H1 (cell line): ENCODE measurements at regions not wholly inside any gene's neighbourhood (a gene's known extent, or its start where the extent isn't known, plus 50 kb on each side); places are given as distances from the start of the nearest gene placed in this dataset.

Source experiments
- CTCF ChIA-PET: fragments of 300-600 bp; sonication (Branson Sonifier 250); formaldehyde crosslinking; loops from one replicate; lab custom pipeline; 2021; ENCODE audit not compliant: partially characterized antibody; lab: Charles Lee
- POLR2A ChIA-PET: fragments of 300-600 bp; sonication (Branson Sonifier 250); formaldehyde crosslinking; loops from one replicate; lab custom pipeline; 2021; ENCODE audit warnings: inconsistent platforms; ENCODE audit not compliant: partially characterized antibody; lab: Charles Lee
- DNase-seq, 2 experiments: peaks; one replicate each; pipeline versions ENCODE4 v3.0.0 to v3.0.0-alpha.2; 2010 to 2022; ENCODE audit warnings: low spot score in 2 of 2, low read depth in 1 of 2, mixed read lengths in 1 of 2
- FAIRE-seq: peaks from 2 replicates; lab custom pipeline; 2011; peaks lifted over from hg19 to GRCh38; lab: Jason Lieb, UNC
- H2AFZ ChIP-seq: 2 replicates; pipeline ENCODE4 v1.8.1; 2012; ENCODE audit warnings: low read length, inconsistent platforms
- H2AK5ac ChIP-seq: 2 replicates; pipeline ENCODE4 v1.6.1; 2013; ENCODE audit warnings: low read depth, low read length
- H2BK120ac ChIP-seq: replicated peaks from 2 replicates; pipeline ENCODE3; 2013; ENCODE audit warnings: low read depth, low read length, inconsistent platforms
- H2BK12ac ChIP-seq: 2 replicates; pipeline ENCODE4 v1.6.1; 2013; ENCODE audit warnings: low read depth, low read length
- H2BK15ac ChIP-seq: 2 replicates; pipeline ENCODE4 v1.6.1; 2013; ENCODE audit warnings: low read length
- H2BK20ac ChIP-seq: 2 replicates; pipeline ENCODE4 v1.6.1; 2013; ENCODE audit warnings: low read length
- H2BK5ac ChIP-seq: 2 replicates; pipeline ENCODE4 v1.6.1; 2013; ENCODE audit warnings: low read depth, low read length
- H3K14ac ChIP-seq: 2 replicates; pipeline ENCODE4 v1.6.1; 2013; ENCODE audit warnings: inconsistent platforms; ENCODE audit not compliant: insufficient read length
- H3K18ac ChIP-seq: 2 replicates; pipeline ENCODE4 v1.6.1; 2013; ENCODE audit warnings: low read length; ENCODE audit errors: extremely low read depth
- H3K23ac ChIP-seq: 2 replicates; pipeline ENCODE4 v1.6.1; 2013; ENCODE audit warnings: inconsistent platforms; ENCODE audit not compliant: insufficient read length
- H3K23me2 ChIP-seq: 2 replicates; pipeline ENCODE4 v1.6.1; 2013; ENCODE audit warnings: low read depth, low read length
- H3K27ac ChIP-seq: 2 replicates; pipeline ENCODE4 v1.6.1; 2011; ENCODE audit warnings: low read depth, low read length, inconsistent platforms
- H3K27me3 ChIP-seq, 4 experiments: replicated peaks in 1 of 4; 1 replicate in 1 of 4; 2 replicates in 3 of 4; pipeline versions ENCODE4 v1.6.1 to v1.8.1; 2011 to 2013; ENCODE audit warnings: low read length in 3 of 4, mild to moderate bottlenecking in 3 of 4, inconsistent platforms in 2 of 4, mixed read lengths in 2 of 4, moderate library complexity in 1 of 4; ENCODE audit not compliant: control insufficient read depth in 3 of 4, insufficient read depth in 3 of 4; ENCODE audit errors: extremely low read depth in 1 of 4
- H3K36me3 ChIP-seq, 4 experiments: 2 replicates each; pipeline versions ENCODE4 v1.6.1 to v1.8.1; 2011 to 2013; ENCODE audit warnings: mild to moderate bottlenecking in 4 of 4, low read length in 3 of 4, moderate library complexity in 2 of 4, control low read depth in 1 of 4, inconsistent platforms in 1 of 4; ENCODE audit not compliant: insufficient read depth in 4 of 4, control insufficient read depth in 2 of 4
- H3K4ac ChIP-seq: replicated peaks from 2 replicates; pipeline ENCODE3; 2013; ENCODE audit warnings: low read length, low read depth, mixed read lengths, inconsistent platforms; ENCODE audit not compliant: insufficient read length
- H3K4me1 ChIP-seq, 4 experiments: replicated peaks in 1 of 4; 1 replicate in 1 of 4; 2 replicates in 3 of 4; pipeline versions ENCODE4 v1.6.1 to v1.8.1; 2011 to 2013; ENCODE audit warnings: low read length in 3 of 4, inconsistent platforms in 2 of 4, mixed read lengths in 1 of 4; ENCODE audit not compliant: insufficient read depth in 4 of 4, control insufficient read depth in 3 of 4
- H3K4me2 ChIP-seq, 2 experiments: 2 replicates each; pipeline versions ENCODE4 v1.6.1 to v1.8.1; 2011 to 2013; ENCODE audit warnings: low read depth in 2 of 2, low read length in 2 of 2, control low read depth in 1 of 2, inconsistent platforms in 1 of 2, mild to moderate bottlenecking in 1 of 2; ENCODE audit not compliant: insufficient read depth in 1 of 2
- H3K4me3 ChIP-seq, 4 experiments: fragments of 200-600, 300-600 bp in 1 of 4; sonication (generic), shearing (Covaris generic), sonication (Bioruptor Twin) in 1 of 4; 2 replicates each; pipeline versions ENCODE4 v1.5.1 to v1.8.1; 2011 to 2016; ENCODE audit warnings: low read length in 4 of 4, low read depth in 3 of 4, control low read depth in 2 of 4, inconsistent platforms in 2 of 4, mild to moderate bottlenecking in 2 of 4, mixed read lengths in 1 of 4, moderate library complexity in 1 of 4; ENCODE audit not compliant: insufficient read depth in 2 of 4; ENCODE audit errors: extremely low read depth in 1 of 4
- H3K56ac ChIP-seq: replicated peaks from 2 replicates; pipeline ENCODE3; 2013; ENCODE audit warnings: low read depth, mild to moderate bottlenecking, mixed read lengths, low read length, inconsistent platforms; ENCODE audit not compliant: insufficient read length
- H3K79me1 ChIP-seq: 2 replicates; pipeline ENCODE4 v1.6.1; 2013; ENCODE audit warnings: low read depth, low read length, control low read depth
- H3K79me2 ChIP-seq, 2 experiments: 2 replicates each; pipeline versions ENCODE4 v1.6.1 to v1.8.1; 2012 to 2013; ENCODE audit warnings: low read length in 2 of 2, mild to moderate bottlenecking in 2 of 2, inconsistent platforms in 1 of 2; ENCODE audit not compliant: insufficient read depth in 2 of 2, control insufficient read depth in 1 of 2
- H3K9ac ChIP-seq, 4 experiments: replicated peaks in 1 of 4; 1 replicate in 1 of 4; 2 replicates in 3 of 4; pipeline versions ENCODE4 v1.6.1 to v1.8.1; 2011 to 2013; ENCODE audit warnings: low read depth in 3 of 4, low read length in 3 of 4, control low read depth in 2 of 4, mild to moderate bottlenecking in 2 of 4, moderate library complexity in 2 of 4, inconsistent platforms in 1 of 4; ENCODE audit errors: extremely low read depth in 1 of 4
- H3K9me3 ChIP-seq, 2 experiments: 2 replicates each; pipeline versions ENCODE4 v1.6.1 to v1.8.1; 2012 to 2013; ENCODE audit warnings: mild to moderate bottlenecking in 2 of 2, moderate library complexity in 2 of 2, control low read depth in 1 of 2, inconsistent platforms in 1 of 2, low read depth in 1 of 2, low read length in 1 of 2, mixed read lengths in 1 of 2; ENCODE audit not compliant: insufficient read depth in 2 of 2
- H4K20me1 ChIP-seq, 2 experiments: replicated peaks in 1 of 2; 2 replicates each; pipeline versions ENCODE3 to v1.8.1; 2011 to 2013; ENCODE audit warnings: inconsistent platforms in 2 of 2, low read length in 2 of 2, mild to moderate bottlenecking in 1 of 2; ENCODE audit not compliant: insufficient read depth in 2 of 2, control insufficient read depth in 1 of 2
- H4K5ac ChIP-seq: 2 replicates; pipeline ENCODE4 v1.6.1; 2013; ENCODE audit warnings: low read length, low read depth, mixed read lengths, inconsistent platforms; ENCODE audit not compliant: insufficient read length
- H4K8ac ChIP-seq: 2 replicates; pipeline ENCODE4 v1.8.0; 2013; ENCODE audit warnings: mild to moderate bottlenecking, moderate library complexity, low read length, inconsistent platforms; ENCODE audit not compliant: insufficient read depth; ENCODE audit errors: extremely low read depth
- H4K91ac ChIP-seq: replicated peaks from 2 replicates; pipeline ENCODE3; 2013; ENCODE audit warnings: low read length, mixed read lengths, inconsistent platforms; ENCODE audit not compliant: insufficient read length
- ASH2L ChIP-seq: fragments of 200-600, 300-600 bp; sonication (generic); IDR thresholded peaks from one replicate; pipeline ENCODE4 v1.7.1; 2017; ENCODE audit warnings: low read length
- CBX8 ChIP-seq: fragments of 300-800, 300-1000 bp; sonication (generic); IDR thresholded peaks from 2 replicates; pipeline ENCODE4 v1.7.1; 2016; ENCODE audit warnings: low read depth, low read length, borderline replicate concordance
- EP300 ChIP-seq, 2 experiments: IDR thresholded peaks; 1 replicate in 1 of 2; 2 replicates in 1 of 2; pipeline ENCODE4 v1.6.1; 2011 to 2012; ENCODE audit warnings: low read depth in 2 of 2, low read length in 2 of 2, mild to moderate bottlenecking in 2 of 2, borderline replicate concordance in 1 of 2, inconsistent platforms in 1 of 2, moderate library complexity in 1 of 2
- EZH2 ChIP-seq: fragments of 200-600 bp; sonication (generic); IDR thresholded peaks from 2 replicates; pipeline ENCODE4 v1.7.1; 2012; ENCODE audit warnings: low read depth, mild to moderate bottlenecking, moderate library complexity, low read length, inconsistent platforms; ENCODE audit not compliant: severe bottlenecking
- JUND ChIP-seq: IDR thresholded peaks from 2 replicates; pipeline ENCODE4 v1.6.1; 2011; ENCODE audit warnings: mild to moderate bottlenecking, improper control_type of control experiment, low read length
- KDM1A ChIP-seq: fragments of 200-600, 300-600 bp; sonication (generic); IDR thresholded peaks from 2 replicates; pipeline ENCODE4 v1.7.1; 2016; ENCODE audit warnings: mild to moderate bottlenecking, low read length, borderline replicate concordance
- NRF1 ChIP-seq: IDR thresholded peaks from 2 replicates; pipeline ENCODE4 v1.6.1; 2011; ENCODE audit warnings: mild to moderate bottlenecking, low read depth, low read length, improper control_type of control experiment
- PHF8 ChIP-seq: fragments of 200-600 bp; sonication (generic); conservative IDR thresholded peaks from 2 replicates; pipeline ENCODE4 v1.7.1; 2012; ENCODE audit warnings: low read depth, mild to moderate bottlenecking, inconsistent platforms, low read length, moderate library complexity
- RNF2 ChIP-seq: fragments of 200-900, 300-1000 bp; sonication (generic); IDR thresholded peaks from 2 replicates; pipeline ENCODE4 v1.7.1; 2016; ENCODE audit warnings: borderline replicate concordance, low read depth, mild to moderate bottlenecking, antibody characterized with exemption, low read length; ENCODE audit not compliant: poor library complexity, severe bottlenecking; ENCODE audit errors: missing control alignments
- SIN3A ChIP-seq, 2 experiments: IDR thresholded peaks in 1 of 2; conservative IDR thresholded peaks in 1 of 2; 2 replicates each; pipeline ENCODE4 v1.6.1; 2011 to 2012; ENCODE audit warnings: low read length in 2 of 2, improper control_type of control experiment in 1 of 2, low read depth in 1 of 2, mild to moderate bottlenecking in 1 of 2
- SP2 ChIP-seq: IDR thresholded peaks from 2 replicates; pipeline ENCODE4 v1.6.1; 2012; ENCODE audit warnings: mild to moderate bottlenecking, low read length, inconsistent platforms
- SUZ12 ChIP-seq: fragments of 200-600 bp; sonication (generic); IDR thresholded peaks from 2 replicates; pipeline ENCODE4 v1.6.1; 2012; ENCODE audit warnings: mild to moderate bottlenecking, inconsistent platforms, low read length, moderate library complexity, mixed read lengths
- TBP ChIP-seq: IDR thresholded peaks from 2 replicates; pipeline ENCODE4 v1.6.1; 2011; ENCODE audit warnings: low read depth, low read length, improper control_type of control experiment
- WGBS, 2 experiments: shearing (Covaris generic) in 1 of 2; methylation state at CpG; one replicate each; pipeline versions ENCODE4 v1.1.6 to v1.1.7; 2013 to 2015; ENCODE audit warnings: low lambda C conversion rate in 2 of 2, mixed read lengths in 2 of 2, inconsistent platforms in 1 of 2, low coverage in 1 of 2, missing lambda C conversion rate in 1 of 2; ENCODE audit not compliant: insufficient replicate concordance in 2 of 2, insufficient coverage in 1 of 2, insufficient read length in 1 of 2; ENCODE audit errors: extremely low coverage in 1 of 2, missing lambda C conversion rate in 1 of 2; 5-methylcytosine and 5-hydroxymethylcytosine counted together

DNA sequence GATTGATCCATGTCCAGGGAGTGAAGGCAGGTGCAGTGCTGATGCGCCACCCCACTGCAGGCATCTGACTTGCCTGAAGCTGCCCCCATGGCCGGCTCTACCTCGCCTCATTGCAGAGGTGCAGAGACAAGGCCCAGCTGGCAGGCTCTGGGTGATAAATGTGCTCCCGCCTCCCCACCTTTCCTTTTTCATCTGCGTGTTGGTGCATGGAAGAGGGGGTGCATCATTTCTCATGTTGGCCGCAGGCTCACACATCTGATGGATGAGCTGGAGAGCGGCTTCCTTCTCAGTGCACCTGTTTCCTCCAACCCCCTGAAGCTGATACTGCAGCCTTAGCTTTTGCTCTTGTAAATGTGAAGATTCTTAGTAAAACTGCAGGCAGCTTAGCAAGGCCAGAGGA lies 306.0 kb upstream of the KAZN start:
- 86% methylated on average over 7 of the region's 7 CpGs; no CpG with 5 or more reads in 1 of the 2 experiments for WGBS, 2 experiments
- H2BK15ac ChIP-seq: no peak overlapping the region
- H3K36me3 ChIP-seq: no peaks in the 10 kb centered on the region
- H3K4me1 ChIP-seq: peaks cover 2 to 10% (median 3%) of the 10 kb centered on the region in 4 experiments; a peak in 3 of 7 replicates
- no peak overlapping the region for H2AK5ac ChIP-seq
- ChIA-PET CTCF (interaction anchor here (1.0 to 1.1 kb wide), 2 partner anchors 12 to 35 kb away, joined by 3 to 4 read pairs; no protein-coding TSS in a partner anchor), POLR2A (no interaction called here)
- no peak overlapping the region for H4K8ac ChIP-seq
- H3K4ac ChIP-seq: no peak overlapping the region
- H3K9ac ChIP-seq: no peak overlapping the region
- H3K14ac ChIP-seq: no peak overlapping the region
- H2BK12ac ChIP-seq: peak overlapping the region; percentile 1; the same call in 1 of the 2 replicates
- no peak overlapping the region for H3K18ac ChIP-seq
- FAIRE-seq (no peak), DNase-seq (no peak)
- H2BK20ac ChIP-seq: no peak overlapping the region; the same call in 1 of the 2 replicates
- no peak overlapping the region for H3K4me3 ChIP-seq
- H3K79me2 ChIP-seq: no peaks in the 10 kb centered on the region
- no peaks in the 10 kb centered on the region for H3K79me1 ChIP-seq
- no peak overlapping the region for H3K23ac ChIP-seq
- H3K27ac ChIP-seq: no peak overlapping the region
- no peak overlapping the region for H2AFZ ChIP-seq
- H4K20me1 ChIP-seq: no peaks in the 10 kb centered on the region
- H3K4me2 ChIP-seq: no peak overlapping the region
- H4K91ac ChIP-seq: no peak overlapping the region
- no peak overlapping the region for H4K5ac ChIP-seq
- H3K23me2 ChIP-seq: no peaks in the 10 kb centered on the region
- no peak overlapping the region for H2BK5ac ChIP-seq
- no peak overlapping the region for H2BK120ac ChIP-seq
- H3K27me3 ChIP-seq: no peaks in the 10 kb centered on the region
- peaks cover 0 to 9% of the 10 kb centered on the region in 2 experiments; a peak in 2 of 4 replicates for H3K9me3 ChIP-seq
- H3K56ac ChIP-seq: no peak overlapping the region
- TF ChIP-seq CBX8: no peak
- TF ChIP-seq KDM1A: no peak
- TF ChIP-seq EP300 (IDR thresholded peaks at IDR 0.05; ENCODE audit: borderline replicate concordance in 1 of 2, low read depth in 2 of 2, low read length in 2 of 2): no peak
- no peak for TF ChIP-seq SUZ12
- no peak for TF ChIP-seq RNF2
- TF ChIP-seq JUND: no peak
- no peak for TF ChIP-seq EZH2
- TF ChIP-seq SIN3A (conservative IDR thresholded peaks at IDR 0.05 in 1 of 2, IDR thresholded peaks at IDR 0.05 in 1 of 2; ENCODE audit: low read depth in 1 of 2, low read length in 2 of 2): no peak
- TF ChIP-seq SP2: no peak
- TF ChIP-seq TBP: no peak
- no peak for TF ChIP-seq NRF1
- TF ChIP-seq ASH2L: no peak
- TF ChIP-seq PHF8: no peak
